Activated T-cell treated with anti-CD3 and anti-CD28 coated beads, Interleukin-2, amount 50 U/mL, for 24 hours (primary cell): ENCODE measurements at regions not wholly inside any gene's neighbourhood (a gene's known extent, or its start where the extent isn't known, plus 50 kb on each side); places are given as distances from the start of the nearest gene placed in this dataset.

ENCODE experiments used
- DNase-seq: peaks from one replicate; pipeline ENCODE4 v3.0.0-alpha.2; 2020
- H3K27ac Mint-ChIP-seq: 2 replicates; pipeline ENCODE4 v1.8.0; 2020; ENCODE audit warnings: mild to moderate bottlenecking, mixed read lengths
- H3K27me3 Mint-ChIP-seq: 2 replicates; pipeline ENCODE4 v1.8.0; 2020; ENCODE audit warnings: mixed read lengths
- H3K36me3 Mint-ChIP-seq: 2 replicates; pipeline ENCODE4 v1.8.0; 2020; ENCODE audit warnings: low read depth, mixed read lengths
- H3K4me1 Mint-ChIP-seq: 2 replicates; pipeline ENCODE4 v1.8.0; 2020; ENCODE audit warnings: low read depth, mixed read lengths
- H3K4me3 Mint-ChIP-seq: 2 replicates; pipeline ENCODE4 v1.8.0; 2020; ENCODE audit warnings: mild to moderate bottlenecking, moderate library complexity, mixed read lengths
- H3K9me3 Mint-ChIP-seq: 2 replicates; pipeline ENCODE4 v1.8.0; 2020; ENCODE audit warnings: mixed read lengths

DNA sequence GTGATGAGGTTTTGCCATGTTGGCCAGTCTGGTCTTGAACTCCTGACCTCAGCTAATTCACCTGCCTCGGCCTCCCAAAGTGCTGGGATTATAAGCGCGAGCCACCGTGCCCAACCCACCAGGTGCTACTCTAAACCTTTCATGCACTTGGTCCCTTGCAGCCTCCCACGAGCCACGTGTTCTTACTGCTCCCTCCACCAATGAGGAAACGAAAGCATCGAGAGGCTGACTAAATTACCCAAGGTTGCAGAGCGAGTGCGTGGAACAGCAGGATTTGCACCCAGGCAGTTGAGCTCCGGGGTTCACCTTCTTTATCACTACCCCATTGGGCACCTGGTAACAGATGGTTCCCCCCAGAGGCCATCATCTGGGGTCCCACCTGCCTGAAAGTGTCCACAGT lies 208.3 kb downstream of the LY86 start:
- Mint-ChIP-seq H3K9me3 (no peaks in the 10 kb centered on the region), H3K27me3 (peaks cover 13% of the 10 kb centered on the region), H3K4me1 (peaks cover 36% of the 10 kb centered on the region)

DNA sequence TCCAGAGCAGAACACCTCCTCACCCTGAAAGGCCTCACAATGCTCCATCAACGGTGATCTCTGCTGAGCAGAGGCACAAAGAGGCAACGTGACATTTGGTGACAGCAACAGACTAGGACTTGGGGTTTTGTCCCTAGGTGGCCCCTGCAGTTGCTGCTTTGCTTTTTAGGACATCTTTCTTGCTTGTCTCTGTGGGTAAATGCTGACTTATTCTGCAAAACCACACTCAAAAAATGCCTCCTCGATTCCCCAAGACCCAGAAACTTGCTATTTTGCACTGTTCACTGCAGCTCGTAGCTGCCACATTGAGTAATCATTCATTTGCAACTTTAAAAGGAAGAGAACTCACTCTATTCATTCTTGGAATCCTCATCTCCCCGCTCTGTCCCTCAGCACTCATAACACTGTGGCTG lies 209.9 kb downstream of the LY86 start:
- no peak for DNase-seq
- Mint-ChIP-seq H3K36me3 (no peaks in the 10 kb centered on the region), H3K9me3 (no peaks in the 10 kb centered on the region), H3K4me1 (peaks cover 37% of the 10 kb centered on the region), H3K27ac (peak overlapping the region; percentile 66), H3K4me3 (no peak overlapping the region), H3K27me3 (peaks cover 19% of the 10 kb centered on the region)

More for the DNA sequence above, 208.3 kb downstream of the LY86 start:
- H3K4me3 Mint-ChIP-seq: no peak overlapping the region
- no peak for DNase-seq
- H3K36me3 Mint-ChIP-seq: no peaks in the 10 kb centered on the region
- H3K27ac Mint-ChIP-seq: no peak overlapping the region

DNA sequence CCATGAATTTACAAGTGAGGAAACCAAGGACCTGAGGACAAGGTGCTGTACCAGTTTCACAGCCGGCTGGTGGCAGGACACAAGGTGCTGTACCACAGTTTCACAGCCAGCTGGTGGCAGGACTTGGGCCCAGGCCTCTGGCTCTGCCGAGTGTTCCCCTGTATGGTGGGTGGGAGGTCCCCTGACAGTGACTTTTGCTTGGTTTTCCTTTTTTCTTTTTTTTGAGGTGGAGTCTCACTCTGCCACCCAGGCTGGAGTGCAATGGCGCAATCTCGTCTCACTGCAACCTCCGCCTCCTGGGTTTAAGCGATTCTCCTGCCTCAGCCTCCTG lies 212.4 kb downstream of the LY86 start:
- no peak overlapping the region for H3K27ac Mint-ChIP-seq
- H3K36me3 Mint-ChIP-seq: no peaks in the 10 kb centered on the region
- H3K27me3 Mint-ChIP-seq: peaks cover 23% of the 10 kb centered on the region
- DNase-seq: no peak
- H3K4me3 Mint-ChIP-seq: no peak overlapping the region
- H3K4me1 Mint-ChIP-seq: peaks cover 36% of the 10 kb centered on the region
- H3K9me3 Mint-ChIP-seq: no peaks in the 10 kb centered on the region

DNA sequence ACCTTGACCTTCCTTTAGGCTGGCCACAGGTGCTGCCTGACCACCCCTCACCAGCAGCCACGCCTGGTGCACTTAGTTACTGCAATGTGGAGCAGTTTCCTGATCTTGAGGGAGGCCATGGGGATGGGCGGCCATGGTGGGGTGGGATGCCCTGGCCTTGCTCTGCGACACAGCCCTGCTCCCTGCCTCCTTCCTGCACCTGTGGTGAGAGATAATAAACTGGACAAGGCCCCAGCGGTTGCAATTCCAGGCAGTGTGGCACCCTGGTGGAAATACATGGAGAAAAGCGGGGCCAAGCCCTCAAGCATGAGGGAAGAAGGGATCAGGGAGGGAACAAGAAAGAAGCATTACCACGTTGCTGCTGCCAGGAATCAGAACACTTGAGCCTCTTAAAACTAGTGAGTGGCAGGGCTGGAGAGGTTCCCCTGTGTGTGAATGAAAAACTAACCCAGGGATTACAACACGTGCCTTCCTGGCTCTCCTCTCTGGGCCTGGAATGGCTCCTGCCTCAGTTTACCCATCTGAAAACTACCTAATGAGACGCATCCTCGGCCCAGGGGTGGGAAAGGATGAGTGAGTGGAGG lies 213.2 kb downstream of the LY86 start:
- Mint-ChIP-seq H3K9me3 (no peaks in the 10 kb centered on the region), H3K4me1 (peaks cover 36% of the 10 kb centered on the region), H3K36me3 (no peaks in the 10 kb centered on the region), H3K4me3 (no peak overlapping the region), H3K27me3 (peaks cover 23% of the 10 kb centered on the region), H3K27ac (no peak overlapping the region)
- no peak for DNase-seq

DNA sequence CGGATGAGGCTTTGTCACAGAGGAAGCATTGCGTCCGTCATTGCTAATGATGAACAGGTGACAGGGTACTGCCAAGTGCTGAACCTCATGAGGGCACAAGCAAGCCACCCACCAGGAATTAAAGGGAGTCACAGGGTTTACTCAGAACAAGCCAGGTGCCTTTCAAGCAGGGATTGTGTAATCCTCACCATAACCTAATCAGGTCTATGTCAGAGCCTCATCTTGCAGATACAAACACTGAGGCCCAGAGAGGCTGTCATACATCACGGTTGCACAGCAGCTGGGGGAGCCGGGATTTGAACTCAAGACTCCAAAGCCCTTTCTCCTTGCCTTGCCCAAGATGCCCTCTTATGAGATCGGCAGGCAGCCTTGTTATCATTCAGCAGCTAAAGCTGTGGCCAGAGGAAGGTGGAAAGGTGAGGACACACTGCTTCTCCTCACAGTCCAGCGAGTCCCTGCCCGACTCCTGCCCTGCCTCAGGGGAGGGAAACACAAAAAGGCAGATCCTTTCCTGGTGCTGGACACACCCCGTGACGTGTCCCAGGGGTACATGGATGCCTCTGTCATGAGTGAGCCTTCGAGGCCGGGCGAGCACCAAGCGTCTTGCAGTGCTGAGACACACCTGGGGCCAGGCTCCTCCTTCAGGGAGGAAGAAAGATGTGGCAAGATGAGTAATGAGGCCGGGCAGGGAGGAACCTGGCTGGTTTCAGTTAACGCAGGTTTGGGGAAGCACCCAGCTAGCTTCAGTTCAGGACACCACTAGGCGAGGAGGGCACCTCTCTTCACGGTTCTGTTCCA lies 214.9 kb downstream of the LY86 start:
- DNase-seq: no peak
- Mint-ChIP-seq H3K4me1 (peaks cover 29% of the 10 kb centered on the region), H3K36me3 (no peaks in the 10 kb centered on the region), H3K9me3 (no peaks in the 10 kb centered on the region), H3K27me3 (peaks cover 20% of the 10 kb centered on the region), H3K4me3 (no peak overlapping the region), H3K27ac (no peak overlapping the region)

DNA sequence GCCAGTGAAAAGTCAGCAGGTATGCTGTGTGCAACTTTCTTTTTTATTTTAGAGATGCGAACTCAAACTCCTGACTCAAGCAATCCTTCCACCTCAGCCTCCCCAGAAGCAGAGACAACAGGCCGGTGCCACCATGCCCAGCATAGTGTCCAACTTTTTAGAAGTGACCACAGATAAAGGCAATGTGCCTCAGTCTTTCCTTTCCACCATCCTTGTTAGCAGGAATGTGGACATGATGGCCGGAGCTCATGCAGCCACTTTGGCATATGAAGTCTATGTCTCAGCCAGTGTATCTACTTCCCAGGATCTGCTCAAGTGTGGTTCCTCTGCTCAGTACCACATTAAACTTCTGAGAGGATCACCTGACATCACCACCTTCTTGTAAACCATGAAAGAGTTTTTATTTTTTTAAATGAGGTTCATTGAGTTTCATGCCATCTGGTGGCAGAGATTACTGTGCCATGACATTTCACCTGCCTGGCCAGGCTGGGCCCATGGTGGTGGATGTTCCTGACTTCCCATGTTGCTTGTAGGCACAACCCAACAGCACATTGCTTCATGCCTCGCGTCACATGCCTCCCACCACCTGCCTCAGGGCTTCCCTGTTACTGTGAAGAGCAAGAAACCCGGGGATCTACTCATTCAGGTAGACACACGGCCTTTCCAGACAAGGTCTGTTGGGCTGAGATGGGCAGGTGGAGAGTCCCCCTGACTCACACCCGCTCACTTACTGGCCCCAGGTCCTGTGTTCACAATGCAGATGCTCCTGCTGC lies 216.5 kb downstream of the LY86 start:
- H3K4me3 Mint-ChIP-seq: no peak overlapping the region
- H3K27me3 Mint-ChIP-seq: peaks cover 27% of the 10 kb centered on the region
- H3K27ac Mint-ChIP-seq: no peak overlapping the region
- peaks cover 16% of the 10 kb centered on the region for H3K4me1 Mint-ChIP-seq
- no peaks in the 10 kb centered on the region for H3K36me3 Mint-ChIP-seq
- no peaks in the 10 kb centered on the region for H3K9me3 Mint-ChIP-seq
- no peak for DNase-seq

DNA sequence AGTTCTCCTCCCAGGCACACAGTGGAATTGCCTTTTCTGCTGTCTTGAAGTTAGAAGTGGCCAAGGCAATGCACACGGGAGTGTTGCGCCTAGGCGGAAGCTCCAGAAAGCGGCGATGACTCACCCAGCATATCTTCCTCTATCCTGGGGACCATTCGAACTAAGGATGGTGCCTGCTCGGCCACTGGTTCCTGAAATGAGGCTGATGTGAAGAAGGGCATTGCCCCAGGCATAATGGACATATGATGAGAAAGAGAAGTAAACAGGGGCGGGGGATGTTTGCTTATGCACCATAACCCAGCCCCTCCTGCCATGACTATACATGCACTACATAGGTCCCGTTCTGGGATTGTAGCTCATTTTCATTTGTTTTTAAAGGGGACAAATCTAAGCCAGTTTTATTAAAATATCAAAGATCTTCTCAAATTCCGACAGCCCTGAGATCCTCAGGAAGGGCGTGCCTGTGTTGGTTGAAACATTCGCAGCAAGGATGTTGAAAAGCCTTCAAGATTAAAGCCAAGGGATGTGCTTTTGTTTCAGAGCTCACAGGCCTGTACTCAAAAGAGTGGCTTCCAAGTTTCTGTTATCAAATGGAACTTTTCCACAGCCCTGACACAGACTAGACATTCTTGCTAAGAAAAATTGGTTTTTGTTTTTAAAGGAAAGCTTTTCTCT lies 218.5 kb downstream of the LY86 start:
- peaks cover 24% of the 10 kb centered on the region for H3K4me1 Mint-ChIP-seq
- H3K27ac Mint-ChIP-seq: no peak overlapping the region
- H3K9me3 Mint-ChIP-seq: no peaks in the 10 kb centered on the region
- no peaks in the 10 kb centered on the region for H3K36me3 Mint-ChIP-seq
- DNase-seq: no peak
- no peak overlapping the region for H3K4me3 Mint-ChIP-seq
- peaks cover 22% of the 10 kb centered on the region for H3K27me3 Mint-ChIP-seq

DNA sequence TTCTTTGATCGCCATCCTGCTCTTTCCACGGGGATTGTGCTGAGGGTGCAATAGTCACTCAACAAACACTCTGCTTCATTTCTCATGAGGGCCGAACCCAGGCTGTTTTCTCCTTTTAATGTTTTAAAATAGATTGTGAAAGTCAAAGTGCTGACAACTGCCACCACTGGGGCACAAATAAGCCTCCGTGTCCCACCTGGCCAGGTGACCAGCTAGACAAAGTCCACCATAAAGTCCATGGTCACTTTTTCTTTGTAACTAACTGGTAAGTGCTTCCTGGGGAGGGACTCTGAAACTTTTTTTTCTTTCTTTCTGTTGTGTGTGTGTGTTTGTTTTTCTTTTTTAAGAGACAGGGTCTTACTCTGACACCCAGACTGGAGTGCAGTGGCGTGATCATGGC lies 219.8 kb downstream of the LY86 start:
- peaks cover 16% of the 10 kb centered on the region for H3K27me3 Mint-ChIP-seq
- no peaks in the 10 kb centered on the region for H3K36me3 Mint-ChIP-seq
- H3K9me3 Mint-ChIP-seq: no peaks in the 10 kb centered on the region
- H3K4me1 Mint-ChIP-seq: peaks cover 29% of the 10 kb centered on the region
- no peak overlapping the region for H3K27ac Mint-ChIP-seq
- H3K4me3 Mint-ChIP-seq: no peak overlapping the region
- no peak for DNase-seq

DNA sequence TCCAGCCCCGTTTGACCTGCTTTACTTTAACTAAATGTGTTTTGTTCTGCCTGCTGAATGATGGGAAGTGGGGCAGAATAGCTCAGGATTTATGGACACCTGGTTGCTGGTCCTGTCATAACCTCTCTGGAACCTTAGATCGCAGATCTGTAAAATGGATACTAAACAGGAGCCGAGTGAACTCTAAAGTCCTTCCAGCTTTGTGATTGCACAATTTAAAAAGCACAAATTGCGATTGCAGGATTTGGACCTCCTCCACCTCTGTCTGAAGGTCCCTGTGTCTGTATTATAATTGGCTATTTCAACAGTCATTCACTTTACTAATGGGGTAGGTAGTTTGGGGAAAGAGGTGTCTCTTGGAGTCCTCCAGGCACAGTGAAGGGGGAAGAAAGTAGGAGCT lies 220.4 kb downstream of the LY86 start:
- Mint-ChIP-seq H3K36me3 (no peaks in the 10 kb centered on the region), H3K27me3 (peaks cover 16% of the 10 kb centered on the region), H3K4me1 (peaks cover 23% of the 10 kb centered on the region), H3K9me3 (no peaks in the 10 kb centered on the region), H3K27ac (no peak overlapping the region), H3K4me3 (no peak overlapping the region)
- no peak for DNase-seq

DNA sequence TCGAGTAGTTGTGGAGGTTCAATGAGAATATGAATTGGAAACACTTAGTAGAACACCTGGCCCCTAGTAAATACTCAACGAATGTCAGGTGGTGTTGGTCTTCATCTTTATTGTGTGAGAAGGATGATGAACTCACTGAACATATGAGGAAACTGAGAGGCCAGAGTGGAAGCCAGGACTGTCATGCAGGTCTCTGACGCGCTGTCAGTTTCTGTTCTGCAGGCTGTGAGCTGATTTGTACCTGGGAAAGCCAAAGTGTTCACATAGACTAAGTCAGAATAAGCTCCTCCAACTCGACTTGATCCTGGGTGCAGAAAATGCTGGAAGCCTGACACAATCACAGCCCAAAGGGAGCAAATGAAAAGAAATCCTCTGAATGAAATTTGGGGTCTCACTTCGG lies 222.2 kb downstream of the LY86 start:
- Mint-ChIP-seq H3K9me3 (no peaks in the 10 kb centered on the region), H3K4me1 (peaks cover 23% of the 10 kb centered on the region), H3K36me3 (no peaks in the 10 kb centered on the region), H3K27me3 (peaks cover 12% of the 10 kb centered on the region), H3K27ac (no peak overlapping the region), H3K4me3 (peak overlapping the region; percentile 68)
- DNase-seq: no peak

DNA sequence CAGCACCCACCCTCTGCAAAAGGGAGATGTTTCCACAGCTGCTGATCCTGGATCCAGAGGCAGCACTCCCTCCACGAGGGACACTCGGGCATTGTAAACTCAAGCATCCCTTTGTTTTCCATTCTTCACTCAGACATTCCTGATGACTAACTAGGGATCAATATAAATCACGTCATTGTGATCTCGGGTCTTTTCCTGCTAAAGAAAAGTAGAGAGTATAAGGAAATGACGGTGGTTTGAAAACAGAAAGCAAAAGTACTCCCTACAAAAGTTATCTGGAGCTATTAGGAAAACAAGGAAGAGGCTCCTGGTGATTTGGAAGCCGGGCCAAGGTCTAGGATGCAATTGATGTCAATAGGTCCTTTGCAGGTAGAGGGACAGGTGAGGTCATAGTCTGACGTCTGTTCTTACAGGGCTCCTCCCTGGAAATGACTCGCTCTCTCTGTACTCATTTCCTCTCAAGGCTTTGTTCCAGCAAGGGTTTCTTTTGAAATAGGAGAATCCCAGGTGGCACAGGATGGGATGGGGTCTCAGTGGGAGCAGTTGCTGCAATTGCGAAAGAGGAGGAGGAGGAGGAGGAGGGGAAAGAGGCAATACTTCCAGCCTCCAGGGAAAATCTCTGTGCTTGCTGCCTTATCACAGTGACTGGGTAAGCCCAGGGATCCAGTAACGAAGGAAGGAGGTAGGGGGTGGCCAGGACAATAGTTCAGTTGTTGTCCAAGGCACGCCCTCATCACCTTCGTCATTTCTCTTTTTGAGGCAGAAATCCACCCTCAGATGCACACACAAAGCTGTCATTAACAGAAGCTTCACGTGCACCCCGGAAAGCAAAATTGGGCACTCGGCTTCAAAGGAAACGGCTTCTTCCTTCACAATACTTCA lies 222.8 kb downstream of the LY86 start:
- DNase-seq: no peak

DNA sequence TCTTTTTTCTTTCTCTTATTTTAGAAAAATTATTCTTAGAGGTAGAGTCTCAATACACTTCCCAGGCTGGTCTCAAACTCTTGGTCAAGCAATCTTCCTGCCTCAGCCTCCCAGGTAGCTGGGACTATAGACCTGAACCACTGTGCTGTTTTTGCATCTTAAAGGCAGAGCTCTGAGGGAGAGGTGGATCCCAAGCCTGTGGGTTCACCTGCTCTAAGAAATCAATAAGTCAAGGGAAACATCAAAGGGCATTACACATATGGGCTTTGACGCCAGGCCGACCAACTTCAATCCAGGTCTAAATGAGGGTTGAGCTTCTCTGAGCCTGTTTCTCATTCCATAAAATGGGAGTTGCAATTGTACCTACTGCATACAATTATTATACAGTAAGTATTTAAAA lies 223.9 kb downstream of the LY86 start:
- H3K4me3 Mint-ChIP-seq: no peak overlapping the region

More for the DNA sequence above, 222.8 kb downstream of the LY86 start:
- H3K4me1 Mint-ChIP-seq: peaks cover 23% of the 10 kb centered on the region
- no peak overlapping the region for H3K27ac Mint-ChIP-seq
- peaks cover 12% of the 10 kb centered on the region for H3K27me3 Mint-ChIP-seq
- H3K36me3 Mint-ChIP-seq: no peaks in the 10 kb centered on the region
- H3K4me3 Mint-ChIP-seq: peak overlapping the region; percentile 68
- H3K9me3 Mint-ChIP-seq: no peaks in the 10 kb centered on the region

DNA sequence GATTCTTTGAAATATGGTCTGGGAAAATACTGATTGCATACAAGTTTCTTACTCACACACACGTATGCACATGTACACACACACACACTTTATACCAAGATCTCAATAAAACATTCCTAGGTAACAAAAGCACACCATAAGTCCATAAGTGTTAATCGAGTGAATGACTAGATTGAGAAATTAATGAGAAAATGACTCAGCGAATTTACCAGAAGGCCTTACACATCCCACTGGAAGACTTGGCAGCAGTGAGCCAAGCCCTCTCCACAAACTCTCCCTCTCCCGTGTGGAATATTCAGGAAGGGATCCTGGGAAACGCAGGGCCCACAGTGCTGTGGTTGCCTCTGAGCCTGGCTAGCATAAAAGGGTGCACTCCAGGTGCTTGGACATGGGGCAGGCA lies 227.2 kb downstream of the LY86 start:
- H3K9me3 Mint-ChIP-seq: no peaks in the 10 kb centered on the region
- peaks cover 20% of the 10 kb centered on the region for H3K4me1 Mint-ChIP-seq
- no peaks in the 10 kb centered on the region for H3K36me3 Mint-ChIP-seq
- no peak overlapping the region for H3K4me3 Mint-ChIP-seq
- H3K27me3 Mint-ChIP-seq: peaks cover 7% of the 10 kb centered on the region
- H3K27ac Mint-ChIP-seq: no peak overlapping the region
- DNase-seq: no peak

More for the DNA sequence above, 223.9 kb downstream of the LY86 start:
- no peaks in the 10 kb centered on the region for H3K9me3 Mint-ChIP-seq
- H3K4me1 Mint-ChIP-seq: peaks cover 25% of the 10 kb centered on the region
- DNase-seq: no peak
- H3K27me3 Mint-ChIP-seq: peaks cover 12% of the 10 kb centered on the region
- H3K27ac Mint-ChIP-seq: no peak overlapping the region
- H3K36me3 Mint-ChIP-seq: no peaks in the 10 kb centered on the region

DNA sequence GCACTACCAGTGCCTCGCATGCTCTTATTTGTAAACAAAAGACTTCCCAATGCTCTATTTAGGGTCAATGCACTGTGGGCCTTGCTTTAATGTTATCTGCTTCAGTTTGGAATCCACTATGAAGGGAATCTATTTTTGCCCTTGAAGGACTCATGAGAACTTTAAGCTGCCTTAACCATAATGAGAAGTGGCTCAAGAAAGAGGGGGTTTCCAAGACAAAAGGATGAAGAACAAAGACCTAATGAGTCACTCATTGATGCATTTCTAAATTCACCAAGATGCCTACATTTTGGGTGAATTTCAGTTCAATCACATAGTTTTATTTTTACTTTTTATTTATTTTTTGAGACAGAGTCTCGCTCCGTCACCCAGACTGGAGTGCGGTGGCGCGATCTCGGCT lies 228.2 kb downstream of the LY86 start:
- H3K27ac Mint-ChIP-seq: no peak overlapping the region
- no peaks in the 10 kb centered on the region for H3K36me3 Mint-ChIP-seq
- peaks cover 10% of the 10 kb centered on the region for H3K4me1 Mint-ChIP-seq
- H3K4me3 Mint-ChIP-seq: no peak overlapping the region
- peaks cover 7% of the 10 kb centered on the region for H3K27me3 Mint-ChIP-seq
- H3K9me3 Mint-ChIP-seq: no peaks in the 10 kb centered on the region
- DNase-seq: no peak
